Neural progenitor cell (in vitro differentiated cells): ENCODE measurements at regions not wholly inside any gene's neighbourhood (a gene's known extent, or its start where the extent isn't known, plus 50 kb on each side); places are given as distances from the start of the nearest gene placed in this dataset.
"Not testable (repeated sequence)": the region's sequence is repeated elsewhere in the genome, so short reads cannot be mapped to it uniquely, and the experiment has no call there.

Experiments used
- DNase-seq: peaks from one replicate; pipeline ENCODE4 v3.0.0-alpha.2; 2016; ENCODE audit warnings: low spot score
- H2AFZ ChIP-seq: fragments of 200-600 bp; sonication (generic); replicated peaks from 2 replicates; pipeline ENCODE4 v1.6.1; 2016; ENCODE audit warnings: antibody characterized with exemption
- H3F3A ChIP-seq: fragments of 200-600 bp; sonication (generic); 2 replicates; pipeline ENCODE4 v1.6.1; 2016; ENCODE audit warnings: antibody characterized with exemption, low read depth
- H3K27ac ChIP-seq: fragments of 200-600 bp; sonication (generic); 2 replicates; pipeline ENCODE4 v1.5.1; 2016; ENCODE audit warnings: mild to moderate bottlenecking
- H3K27me3 ChIP-seq: fragments of 200-600 bp; sonication (generic); 2 replicates; pipeline ENCODE4 v1.6.1; 2016; ENCODE audit warnings: mild to moderate bottlenecking, moderate library complexity
- H3K36me3 ChIP-seq: fragments of 200-600 bp; sonication (generic); 2 replicates; pipeline ENCODE4 v1.5.1; 2016
- H3K4me1 ChIP-seq: fragments of 200-600 bp; sonication (generic); 2 replicates; pipeline ENCODE4 v1.6.1; 2016; ENCODE audit warnings: mixed run types
- H3K4me2 ChIP-seq: fragments of 200-600 bp; sonication (generic); 2 replicates; pipeline ENCODE4 v1.6.1; 2016
- H3K4me3 ChIP-seq: fragments of 200-600 bp; sonication (generic); 2 replicates; pipeline ENCODE4 v1.5.1; 2016
- H3K79me2 ChIP-seq: fragments of 200-600 bp; sonication (generic); 2 replicates; pipeline ENCODE4 v1.6.1; 2016; ENCODE audit warnings: low read depth
- H3K9ac ChIP-seq: fragments of 200-600 bp; sonication (generic); 2 replicates; pipeline ENCODE4 v1.6.1; 2016
- H3K9me3 ChIP-seq: fragments of 200-600 bp; sonication (generic); 2 replicates; pipeline ENCODE4 v1.5.1; 2016; ENCODE audit warnings: low read depth
- H4K20me1 ChIP-seq: fragments of 200-600 bp; sonication (generic); 2 replicates; pipeline ENCODE4 v1.6.1; 2016; ENCODE audit warnings: low read depth
- H3K27ac Mint-ChIP-seq: 3 replicates; pipeline ENCODE4 v1.8.0; 2021; ENCODE audit warnings: mixed read lengths
- H3K27me3 Mint-ChIP-seq: 2 replicates; pipeline ENCODE4 v1.8.0; 2022; ENCODE audit warnings: low read depth, mild to moderate bottlenecking, inconsistent platforms, moderate library complexity, mixed read lengths; ENCODE audit not compliant: insufficient read depth
- H3K36me3 Mint-ChIP-seq: 3 replicates; pipeline ENCODE4 v1.8.0; 2021; ENCODE audit warnings: mixed read lengths
- H3K4me1 Mint-ChIP-seq: 3 replicates; pipeline ENCODE4 v1.8.0; 2021; ENCODE audit warnings: mixed read lengths
- H3K4me3 Mint-ChIP-seq: 3 replicates; pipeline ENCODE4 v1.8.0; 2021; ENCODE audit warnings: mild to moderate bottlenecking, moderate library complexity, mixed read lengths
- H3K9me3 Mint-ChIP-seq: 3 replicates; pipeline ENCODE4 v1.8.0; 2020; ENCODE audit warnings: mixed read lengths

DNA sequence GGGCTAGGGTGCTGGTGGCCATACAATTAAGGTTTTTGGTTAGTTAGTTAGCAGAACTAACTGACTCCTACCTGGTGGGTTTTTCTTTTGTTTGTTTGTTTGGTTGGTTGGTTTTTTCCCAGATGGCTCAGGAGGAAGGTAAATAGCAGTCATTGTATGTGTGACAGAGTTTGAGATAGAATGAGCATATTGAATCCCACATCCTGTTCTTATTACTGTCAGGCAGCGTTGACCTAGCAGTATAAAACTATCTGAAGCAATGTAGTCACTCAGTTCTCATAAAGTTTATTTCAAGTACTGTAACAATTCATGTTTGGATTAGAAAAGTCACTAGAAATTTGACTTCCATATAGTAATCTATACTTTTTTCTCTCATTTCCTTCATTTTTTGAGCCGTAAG, 113.5 kb upstream of the NBPF19 start:
- not testable (repeated sequence) for H4K20me1 ChIP-seq, H3K27me3 ChIP-seq, H3K4me1 Mint-ChIP-seq, H3K9ac ChIP-seq, H3K9me3 Mint-ChIP-seq, H3K4me2 ChIP-seq, H3K36me3 ChIP-seq, H3K4me3 ChIP-seq, H3K27ac ChIP-seq, H3K27me3 Mint-ChIP-seq, H3K79me2 ChIP-seq, H3K36me3 Mint-ChIP-seq, H3K4me3 Mint-ChIP-seq, DNase-seq, H2AFZ ChIP-seq, H3K27ac Mint-ChIP-seq, H3F3A ChIP-seq, H3K9me3 ChIP-seq, H3K4me1 ChIP-seq

DNA sequence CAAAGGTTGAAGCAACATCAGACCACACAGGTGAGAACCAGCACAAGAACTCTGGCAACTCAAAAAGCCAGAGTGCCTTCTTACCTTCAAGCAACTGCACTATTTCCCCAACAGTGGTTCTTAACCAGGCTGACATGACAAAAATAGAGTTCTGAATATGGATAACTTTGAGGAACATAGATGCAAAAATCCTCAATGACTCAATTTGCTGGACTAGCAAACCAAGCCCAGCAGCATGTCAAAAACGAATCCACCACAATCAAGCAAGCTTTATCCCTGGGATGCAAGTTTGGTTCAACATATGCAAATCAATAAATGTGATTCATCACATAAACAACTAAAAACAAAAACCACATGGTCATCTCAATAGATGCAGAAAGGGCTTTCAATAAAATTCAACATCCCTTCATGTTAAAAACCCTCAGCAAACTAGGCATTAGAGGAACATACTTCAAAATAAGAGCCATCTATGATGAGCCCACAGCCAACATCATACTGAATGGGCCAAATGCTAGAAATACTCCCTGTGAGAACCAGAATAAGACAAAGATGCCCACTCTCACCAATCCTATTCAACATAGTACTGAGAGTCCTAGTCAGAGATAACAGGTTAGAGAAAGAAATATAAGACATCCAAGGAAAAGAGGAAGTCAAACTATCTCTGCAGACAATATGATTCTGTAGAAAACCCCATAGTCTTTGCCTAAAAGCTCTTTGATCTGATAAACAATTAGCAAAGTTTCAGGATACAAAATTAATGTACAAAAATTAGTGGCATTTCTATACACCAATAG, 110.5 kb upstream of the NBPF19 start:
- not testable (repeated sequence) for H3K36me3 Mint-ChIP-seq, H3K27me3 Mint-ChIP-seq, H3K4me3 ChIP-seq, H3K4me2 ChIP-seq, DNase-seq, H3K4me1 Mint-ChIP-seq, H3K9me3 ChIP-seq, H4K20me1 ChIP-seq, H3K9me3 Mint-ChIP-seq, H3K27ac ChIP-seq, H3K27ac Mint-ChIP-seq, H3K9ac ChIP-seq, H3K27me3 ChIP-seq, H3K79me2 ChIP-seq, H2AFZ ChIP-seq, H3K4me3 Mint-ChIP-seq, H3K4me1 ChIP-seq, H3K36me3 ChIP-seq, H3F3A ChIP-seq

GRCh38 chr1:149366402-149366801, 108.4 kb upstream of the NBPF19 start:
- H2AFZ ChIP-seq, H3K27me3 Mint-ChIP-seq, DNase-seq, H3K27ac ChIP-seq, H3K4me1 ChIP-seq, H3K79me2 ChIP-seq, H3K4me3 Mint-ChIP-seq, H3K4me3 ChIP-seq, H3K27ac Mint-ChIP-seq, H3K36me3 Mint-ChIP-seq, H3K36me3 ChIP-seq, H4K20me1 ChIP-seq, H3K9me3 Mint-ChIP-seq, H3F3A ChIP-seq, H3K9me3 ChIP-seq, H3K9ac ChIP-seq, H3K4me2 ChIP-seq, H3K27me3 ChIP-seq, H3K4me1 Mint-ChIP-seq: not testable (repeated sequence)

DNA sequence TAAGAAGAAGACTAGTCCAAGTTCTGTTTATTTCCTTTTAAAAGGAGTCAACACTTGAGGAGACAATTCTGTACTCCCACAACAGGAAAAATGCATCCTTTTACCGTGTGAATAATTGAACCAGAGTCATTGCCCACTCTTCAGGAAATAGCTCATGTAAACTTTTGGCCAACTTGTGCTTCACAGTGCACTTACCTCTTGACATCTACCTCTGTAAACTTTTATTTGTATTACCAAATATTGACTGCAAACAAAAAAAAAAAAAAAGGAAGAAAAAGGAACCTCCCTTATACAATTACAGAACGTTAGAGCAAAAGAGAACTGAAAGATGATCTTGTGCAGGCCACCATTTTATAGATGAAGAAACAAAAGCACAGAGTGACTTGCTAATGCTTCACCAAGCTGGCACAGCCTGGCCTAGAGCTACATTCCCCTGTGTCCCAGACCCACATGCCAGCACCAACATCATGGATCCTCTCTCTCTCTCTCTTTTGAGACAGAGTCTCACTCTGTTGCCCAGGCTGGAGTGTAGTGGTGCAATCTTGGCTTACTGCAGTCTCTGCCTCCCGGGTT, 107.3 kb upstream of the NBPF19 start:
- not testable (repeated sequence) for H3K27me3 ChIP-seq, H3K4me2 ChIP-seq, H3K4me3 Mint-ChIP-seq, H3K27me3 Mint-ChIP-seq, DNase-seq, H3K9me3 Mint-ChIP-seq, H2AFZ ChIP-seq, H3K4me1 ChIP-seq, H4K20me1 ChIP-seq, H3K27ac ChIP-seq, H3K4me1 Mint-ChIP-seq, H3F3A ChIP-seq, H3K79me2 ChIP-seq, H3K9ac ChIP-seq, H3K36me3 Mint-ChIP-seq, H3K36me3 ChIP-seq, H3K9me3 ChIP-seq, H3K4me3 ChIP-seq, H3K27ac Mint-ChIP-seq

DNA sequence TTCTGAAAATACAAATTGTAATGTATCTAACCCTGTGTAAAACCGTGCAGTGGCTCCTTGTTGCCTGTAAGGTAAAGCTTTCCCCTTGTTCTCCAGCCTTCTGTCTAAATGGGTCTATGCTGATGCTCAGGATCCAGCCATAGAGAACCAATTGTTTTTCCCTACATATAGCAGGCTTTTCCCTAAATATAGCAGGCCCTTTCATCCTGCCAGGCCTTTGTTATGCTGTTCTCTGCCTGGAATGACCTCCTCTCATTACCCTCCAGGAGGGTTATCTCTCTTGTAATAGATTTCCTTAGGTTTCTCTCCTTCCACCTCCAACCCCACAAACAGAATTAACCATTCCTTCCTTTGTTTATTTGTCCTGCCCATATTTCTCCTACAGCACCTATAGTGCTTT, 106.5 kb upstream of the NBPF19 start:
- H3K4me1 ChIP-seq, H4K20me1 ChIP-seq, H3K4me3 Mint-ChIP-seq, H3K27me3 Mint-ChIP-seq, H3F3A ChIP-seq, H2AFZ ChIP-seq, H3K36me3 ChIP-seq, H3K9me3 Mint-ChIP-seq, DNase-seq, H3K27ac ChIP-seq, H3K4me2 ChIP-seq, H3K4me3 ChIP-seq, H3K27me3 ChIP-seq, H3K9ac ChIP-seq, H3K4me1 Mint-ChIP-seq, H3K36me3 Mint-ChIP-seq, H3K9me3 ChIP-seq, H3K79me2 ChIP-seq, H3K27ac Mint-ChIP-seq: not testable (repeated sequence)

- not testable (repeated sequence) for H3K27me3 Mint-ChIP-seq, H3K9me3 ChIP-seq, H3K36me3 Mint-ChIP-seq
Observed at GRCh38 chr1:149369081-149369480, 105.8 kb upstream of the NBPF19 start.

DNA sequence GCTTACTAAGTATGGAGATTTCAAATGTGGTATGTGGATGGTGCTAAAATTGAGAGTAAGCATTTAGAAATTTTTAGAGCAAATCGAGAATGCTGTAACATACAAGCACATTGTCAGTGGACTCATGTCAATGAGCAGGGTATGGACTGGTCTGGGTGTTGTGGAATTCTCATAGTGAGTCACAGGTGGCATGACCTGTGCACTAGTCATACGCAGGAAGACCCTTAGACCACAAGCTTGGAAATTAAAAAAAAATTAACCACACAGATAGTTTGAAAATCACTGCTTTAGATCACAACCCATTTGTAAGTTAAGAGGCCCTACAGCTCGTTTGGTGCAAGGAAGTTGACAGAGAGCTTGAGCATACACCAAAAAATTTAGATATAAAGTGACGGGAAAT, 102.9 kb upstream of the NBPF19 start:
- not testable (repeated sequence) for H3K4me1 ChIP-seq, H4K20me1 ChIP-seq, H3K9ac ChIP-seq, H3K27ac Mint-ChIP-seq, H3K9me3 ChIP-seq, H3K4me3 ChIP-seq, H3K9me3 Mint-ChIP-seq, H3K27me3 Mint-ChIP-seq, DNase-seq, H3K4me1 Mint-ChIP-seq, H2AFZ ChIP-seq, H3K27me3 ChIP-seq, H3K79me2 ChIP-seq, H3K27ac ChIP-seq, H3K36me3 ChIP-seq, H3K4me2 ChIP-seq, H3K4me3 Mint-ChIP-seq, H3F3A ChIP-seq, H3K36me3 Mint-ChIP-seq

More at GRCh38 chr1:149369081-149369480, 105.8 kb upstream of the NBPF19 start:
- not testable (repeated sequence) for DNase-seq, H3K4me2 ChIP-seq, H3K9me3 Mint-ChIP-seq, H3F3A ChIP-seq, H3K79me2 ChIP-seq, H4K20me1 ChIP-seq, H3K9ac ChIP-seq, H3K27ac ChIP-seq, H3K4me1 Mint-ChIP-seq, H3K4me3 ChIP-seq, H3K4me1 ChIP-seq, H3K4me3 Mint-ChIP-seq, H3K27me3 ChIP-seq, H3K36me3 ChIP-seq, H3K27ac Mint-ChIP-seq, H2AFZ ChIP-seq

- not testable (repeated sequence) for H3K4me1 Mint-ChIP-seq, H3K9me3 ChIP-seq, H3K27ac ChIP-seq, H4K20me1 ChIP-seq, H3K9ac ChIP-seq, H3K79me2 ChIP-seq, H3K4me3 Mint-ChIP-seq, H2AFZ ChIP-seq, H3K27me3 ChIP-seq, H3K36me3 Mint-ChIP-seq, H3K27me3 Mint-ChIP-seq, H3K4me2 ChIP-seq, H3K4me1 ChIP-seq, H3F3A ChIP-seq, DNase-seq, H3K36me3 ChIP-seq, H3K9me3 Mint-ChIP-seq, H3K27ac Mint-ChIP-seq, H3K4me3 ChIP-seq
Observed at GRCh38 chr1:149378462-149378861, 96.4 kb upstream of the NBPF19 start.
